Thyroid gland (tissue), 4 donors: ENCODE measurements at regions not wholly inside any gene's neighbourhood (a gene's known extent, or its start where the extent isn't known, plus 50 kb on each side); places are given as distances from the start of the nearest gene placed in this dataset.

ENCODE experiments used
- POLR2A ChIP-seq, 2 donors: fragments of 450-650 bp; IDR thresholded peaks; one replicate each; pipeline ENCODE4 v1.6.1; 2017; ENCODE audit warnings: antibody characterized with exemption in 2 of 2, mild to moderate bottlenecking in 2 of 2, moderate library complexity in 1 of 2
- TF ChIP-seq, protein P1 (sequence below), 6 experiments: fragments of 200-600 bp in 3 of 6; fragments of 450-650 bp in 3 of 6; sonication (generic) in 3 of 6; IDR thresholded peaks; one replicate each; pipeline ENCODE4 v1.5.1; 2016 to 2019; ENCODE audit warnings: antibody characterized with exemption in 6 of 6, mild to moderate bottlenecking in 2 of 6, inconsistent platforms in 1 of 6, moderate library complexity in 1 of 6

- TF ChIP-seq POLR2A (IDR thresholded peaks at IDR 0.05), result no peak
- TF ChIP-seq, protein P1, sequence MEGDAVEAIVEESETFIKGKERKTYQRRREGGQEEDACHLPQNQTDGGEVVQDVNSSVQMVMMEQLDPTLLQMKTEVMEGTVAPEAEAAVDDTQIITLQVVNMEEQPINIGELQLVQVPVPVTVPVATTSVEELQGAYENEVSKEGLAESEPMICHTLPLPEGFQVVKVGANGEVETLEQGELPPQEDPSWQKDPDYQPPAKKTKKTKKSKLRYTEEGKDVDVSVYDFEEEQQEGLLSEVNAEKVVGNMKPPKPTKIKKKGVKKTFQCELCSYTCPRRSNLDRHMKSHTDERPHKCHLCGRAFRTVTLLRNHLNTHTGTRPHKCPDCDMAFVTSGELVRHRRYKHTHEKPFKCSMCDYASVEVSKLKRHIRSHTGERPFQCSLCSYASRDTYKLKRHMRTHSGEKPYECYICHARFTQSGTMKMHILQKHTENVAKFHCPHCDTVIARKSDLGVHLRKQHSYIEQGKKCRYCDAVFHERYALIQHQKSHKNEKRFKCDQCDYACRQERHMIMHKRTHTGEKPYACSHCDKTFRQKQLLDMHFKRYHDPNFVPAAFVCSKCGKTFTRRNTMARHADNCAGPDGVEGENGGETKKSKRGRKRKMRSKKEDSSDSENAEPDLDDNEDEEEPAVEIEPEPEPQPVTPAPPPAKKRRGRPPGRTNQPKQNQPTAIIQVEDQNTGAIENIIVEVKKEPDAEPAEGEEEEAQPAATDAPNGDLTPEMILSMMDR (IDR thresholded peaks at IDR 0.05), result no peak
These were observed 158.3 kb upstream of the EEF1E1 start for GRCh38 chr6:8260610-8261009.
